ENCODE measurements at regions not wholly inside any gene's neighbourhood (a gene's known extent, or its start where the extent isn't known, plus 50 kb on each side); places are given as distances from the start of the nearest gene placed in this dataset.

GRCh38 chr21:18049461-18049860 is 195.2 kb upstream of the CHODL start:
- no peak for TF ChIP-seq CTCF (IDR thresholded peaks at IDR 0.05; ENCODE audit: control insufficient read depth, insufficient read depth, low read depth, low read length, missing control alignments)
- no peak overlapping the region for H3K4me3 ChIP-seq (ENCODE audit: control insufficient read depth, low read depth, low read length)
- no peak for DNase-seq (ENCODE audit: low read depth)

- no peak overlapping the region for H3K4me3 ChIP-seq (ENCODE audit: control insufficient read depth, low read depth, low read length)
- no peak for TF ChIP-seq CTCF (IDR thresholded peaks at IDR 0.05; ENCODE audit: control insufficient read depth, insufficient read depth, low read depth, low read length, missing control alignments)
- no peak for DNase-seq (ENCODE audit: low read depth)
Observed at GRCh38 chr21:18041012-18041411, 203.6 kb upstream of the CHODL start.

- no peak for TF ChIP-seq CTCF (IDR thresholded peaks at IDR 0.05; ENCODE audit: control insufficient read depth, insufficient read depth, low read depth, low read length, missing control alignments)
- H3K4me3 ChIP-seq (ENCODE audit: control insufficient read depth, low read depth, low read length) = no peak overlapping the region
- DNase-seq (ENCODE audit: low read depth) = no peak
Observed at GRCh38 chr21:18030248-18030647, 211.1 kb upstream of the C21orf91 start.

GRCh38 chr21:18026359-18026758 is 207.2 kb upstream of the C21orf91 start:
- TF ChIP-seq CTCF (IDR thresholded peaks at IDR 0.05; ENCODE audit: control insufficient read depth, insufficient read depth, low read depth, low read length, missing control alignments) = no peak
- DNase-seq (ENCODE audit: low read depth) = no peak
- H3K4me3 ChIP-seq (ENCODE audit: control insufficient read depth, low read depth, low read length) = no peak overlapping the region

GRCh38 chr21:18023711-18024110 is 204.6 kb upstream of the C21orf91 start:
- no peak overlapping the region for H3K4me3 ChIP-seq (ENCODE audit: control insufficient read depth, low read depth, low read length)
- TF ChIP-seq CTCF (IDR thresholded peaks at IDR 0.05; ENCODE audit: control insufficient read depth, insufficient read depth, low read depth, low read length, missing control alignments) = no peak
- DNase-seq (ENCODE audit: low read depth) = no peak

GRCh38 chr21:18023157-18023556 is 204.0 kb upstream of the C21orf91 start:
- DNase-seq (ENCODE audit: low read depth) = no peak
- no peak overlapping the region for H3K4me3 ChIP-seq (ENCODE audit: control insufficient read depth, low read depth, low read length)
- no peak for TF ChIP-seq CTCF (IDR thresholded peaks at IDR 0.05; ENCODE audit: control insufficient read depth, insufficient read depth, low read depth, low read length, missing control alignments)

GRCh38 chr21:18007121-18007520 is 188.0 kb upstream of the C21orf91 start:
- H3K4me3 ChIP-seq (ENCODE audit: control insufficient read depth, low read depth, low read length) = no peak overlapping the region
- TF ChIP-seq CTCF (IDR thresholded peaks at IDR 0.05; ENCODE audit: control insufficient read depth, insufficient read depth, low read depth, low read length, missing control alignments) = no peak
- DNase-seq (ENCODE audit: low read depth) = no peak
